ENCODE measurements at regions not wholly inside any gene's neighbourhood (a gene's known extent, or its start where the extent isn't known, plus 50 kb on each side); places are given as distances from the start of the nearest gene placed in this dataset.
A peak's percentile ranks its signal among the peaks of the same experiment; 100 is the strongest.

- Histone ChIP-seq H3K4me2 (ENCODE audit: low read depth, low read length, poor library complexity, severe bottlenecking) (no peak overlapping the region), H3K27me3 (ENCODE audit: insufficient read depth, low read length, poor library complexity, severe bottlenecking) (no peaks in the 10 kb centered on the region), H3F3A (ENCODE audit: low read depth) (no peaks in the 10 kb centered on the region), H3K4me3 (ENCODE audit: low read length, poor library complexity, severe bottlenecking) (no peak overlapping the region), H3K9me3 (ENCODE audit: insufficient read depth, low read depth, low read length) (no peaks in the 10 kb centered on the region), H4K20me1 (ENCODE audit: insufficient read depth, low read length, poor library complexity, severe bottlenecking) (no peaks in the 10 kb centered on the region), H3K79me2 (ENCODE audit: insufficient read depth, low read length) (no peaks in the 10 kb centered on the region), H3K4me1 (ENCODE audit: insufficient read depth, low read length, poor library complexity, severe bottlenecking) (no peaks in the 10 kb centered on the region), H3K36me3 (ENCODE audit: insufficient read depth, low read length) (no peaks in the 10 kb centered on the region), H3K9me2 (replicated peaks; ENCODE audit: low read depth, low read length) (no peaks in the 10 kb centered on the region), H2AFZ (ENCODE audit: low read length) (no peak overlapping the region), H3K9ac (ENCODE audit: low read depth, low read length, poor library complexity, severe bottlenecking) (no peak overlapping the region)
- TF ChIP-seq, protein P1, sequence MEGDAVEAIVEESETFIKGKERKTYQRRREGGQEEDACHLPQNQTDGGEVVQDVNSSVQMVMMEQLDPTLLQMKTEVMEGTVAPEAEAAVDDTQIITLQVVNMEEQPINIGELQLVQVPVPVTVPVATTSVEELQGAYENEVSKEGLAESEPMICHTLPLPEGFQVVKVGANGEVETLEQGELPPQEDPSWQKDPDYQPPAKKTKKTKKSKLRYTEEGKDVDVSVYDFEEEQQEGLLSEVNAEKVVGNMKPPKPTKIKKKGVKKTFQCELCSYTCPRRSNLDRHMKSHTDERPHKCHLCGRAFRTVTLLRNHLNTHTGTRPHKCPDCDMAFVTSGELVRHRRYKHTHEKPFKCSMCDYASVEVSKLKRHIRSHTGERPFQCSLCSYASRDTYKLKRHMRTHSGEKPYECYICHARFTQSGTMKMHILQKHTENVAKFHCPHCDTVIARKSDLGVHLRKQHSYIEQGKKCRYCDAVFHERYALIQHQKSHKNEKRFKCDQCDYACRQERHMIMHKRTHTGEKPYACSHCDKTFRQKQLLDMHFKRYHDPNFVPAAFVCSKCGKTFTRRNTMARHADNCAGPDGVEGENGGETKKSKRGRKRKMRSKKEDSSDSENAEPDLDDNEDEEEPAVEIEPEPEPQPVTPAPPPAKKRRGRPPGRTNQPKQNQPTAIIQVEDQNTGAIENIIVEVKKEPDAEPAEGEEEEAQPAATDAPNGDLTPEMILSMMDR (conservative IDR thresholded peaks at IDR 0.05; ENCODE audit: low read length) = no peak
- TF ChIP-seq EZH2phosphoT487 (IDR thresholded peaks at IDR 0.05; ENCODE audit: borderline replicate concordance) = no peak
Measured at GRCh38 chr3:154745122-154745521, 315.1 kb upstream of the GPR149 start.

- H3F3A ChIP-seq (ENCODE audit: low read depth) = no peaks in the 10 kb centered on the region
- H3K9me2 ChIP-seq (replicated peaks; ENCODE audit: low read depth, low read length) = no peaks in the 10 kb centered on the region
- no peaks in the 10 kb centered on the region for H3K9me3 ChIP-seq (ENCODE audit: insufficient read depth, low read depth, low read length)
- H3K4me2 ChIP-seq (ENCODE audit: low read depth, low read length, poor library complexity, severe bottlenecking) = no peak overlapping the region
- no peak overlapping the region for H3K9ac ChIP-seq (ENCODE audit: low read depth, low read length, poor library complexity, severe bottlenecking)
- no peaks in the 10 kb centered on the region for H3K79me2 ChIP-seq (ENCODE audit: insufficient read depth, low read length)
- no peak for TF ChIP-seq EZH2phosphoT487 (IDR thresholded peaks at IDR 0.05; ENCODE audit: borderline replicate concordance)
- no peaks in the 10 kb centered on the region for H4K20me1 ChIP-seq (ENCODE audit: insufficient read depth, low read length, poor library complexity, severe bottlenecking)
- H3K4me3 ChIP-seq (ENCODE audit: low read length, poor library complexity, severe bottlenecking) = no peak overlapping the region
- no peaks in the 10 kb centered on the region for H3K4me1 ChIP-seq (ENCODE audit: insufficient read depth, low read length, poor library complexity, severe bottlenecking)
- no peaks in the 10 kb centered on the region for H3K27me3 ChIP-seq (ENCODE audit: insufficient read depth, low read length, poor library complexity, severe bottlenecking)
- H3K36me3 ChIP-seq (ENCODE audit: insufficient read depth, low read length) = no peaks in the 10 kb centered on the region
- no peak overlapping the region for H2AFZ ChIP-seq (ENCODE audit: low read length)
Measured at GRCh38 chr3:154743418-154743817, 313.4 kb upstream of the GPR149 start.

GRCh38 chr3:154734468-154734867 lies 304.5 kb upstream of the GPR149 start:
- TF ChIP-seq EZH2phosphoT487 (IDR thresholded peaks at IDR 0.05; ENCODE audit: borderline replicate concordance) = no peak
- TF ChIP-seq, protein P1 (conservative IDR thresholded peaks at IDR 0.05; ENCODE audit: low read length) = no peak
- no peaks in the 10 kb centered on the region for H3K36me3 ChIP-seq (ENCODE audit: insufficient read depth, low read length)
- H3K27me3 ChIP-seq (ENCODE audit: insufficient read depth, low read length, poor library complexity, severe bottlenecking) = no peaks in the 10 kb centered on the region
- no peaks in the 10 kb centered on the region for H3K9me2 ChIP-seq (replicated peaks; ENCODE audit: low read depth, low read length)
- H3K4me2 ChIP-seq (ENCODE audit: low read depth, low read length, poor library complexity, severe bottlenecking) = no peak overlapping the region
- H2AFZ ChIP-seq (ENCODE audit: low read length) = no peak overlapping the region
- H3F3A ChIP-seq (ENCODE audit: low read depth) = no peaks in the 10 kb centered on the region
- H3K9ac ChIP-seq (ENCODE audit: low read depth, low read length, poor library complexity, severe bottlenecking) = no peak overlapping the region
- no peaks in the 10 kb centered on the region for H3K4me1 ChIP-seq (ENCODE audit: insufficient read depth, low read length, poor library complexity, severe bottlenecking)
- H4K20me1 ChIP-seq (ENCODE audit: insufficient read depth, low read length, poor library complexity, severe bottlenecking) = no peaks in the 10 kb centered on the region
- H3K9me3 ChIP-seq (ENCODE audit: insufficient read depth, low read depth, low read length) = no peaks in the 10 kb centered on the region
- H3K79me2 ChIP-seq (ENCODE audit: insufficient read depth, low read length) = no peaks in the 10 kb centered on the region
- H3K4me3 ChIP-seq (ENCODE audit: low read length, poor library complexity, severe bottlenecking) = no peak overlapping the region

GRCh38 chr3:154730186-154730585 lies 300.2 kb upstream of the GPR149 start:
- Histone ChIP-seq H2AFZ (ENCODE audit: low read length) (no peak overlapping the region), H3K9ac (ENCODE audit: low read depth, low read length, poor library complexity, severe bottlenecking) (no peak overlapping the region), H3K4me2 (ENCODE audit: low read depth, low read length, poor library complexity, severe bottlenecking) (no peak overlapping the region), H3K9me3 (ENCODE audit: insufficient read depth, low read depth, low read length) (no peaks in the 10 kb centered on the region), H3K27me3 (ENCODE audit: insufficient read depth, low read length, poor library complexity, severe bottlenecking) (no peaks in the 10 kb centered on the region), H4K20me1 (ENCODE audit: insufficient read depth, low read length, poor library complexity, severe bottlenecking) (no peaks in the 10 kb centered on the region), H3K4me1 (ENCODE audit: insufficient read depth, low read length, poor library complexity, severe bottlenecking) (no peaks in the 10 kb centered on the region), H3K4me3 (ENCODE audit: low read length, poor library complexity, severe bottlenecking) (no peak overlapping the region), H3F3A (ENCODE audit: low read depth) (no peaks in the 10 kb centered on the region), H3K79me2 (ENCODE audit: insufficient read depth, low read length) (no peaks in the 10 kb centered on the region), H3K36me3 (ENCODE audit: insufficient read depth, low read length) (no peaks in the 10 kb centered on the region), H3K9me2 (replicated peaks; ENCODE audit: low read depth, low read length) (no peaks in the 10 kb centered on the region)
- TF ChIP-seq EZH2phosphoT487 (IDR thresholded peaks at IDR 0.05; ENCODE audit: borderline replicate concordance) = no peak
- TF ChIP-seq, protein P1 (conservative IDR thresholded peaks at IDR 0.05; ENCODE audit: low read length) = 0 out of 2 replicates have a peak, but pooled peaks have one; percentile 13
